ENCODE measurements at regions not wholly inside any gene's neighbourhood (a gene's known extent, or its start where the extent isn't known, plus 50 kb on each side); places are given as distances from the start of the nearest gene placed in this dataset.

- Histone ChIP-seq H3K4me2 (ENCODE audit: low read length) (no peak overlapping the region), H3F3A (ENCODE audit: insufficient read depth, low read length, poor library complexity, severe bottlenecking) (no peaks in the 10 kb centered on the region), H3K9me3 (ENCODE audit: low read length) (no peaks in the 10 kb centered on the region), H3K79me2 (replicated peaks; ENCODE audit: insufficient read depth, low read length) (no peaks in the 10 kb centered on the region), H3K9me2 (ENCODE audit: insufficient read depth, low read length) (no peaks in the 10 kb centered on the region), H2AFZ (ENCODE audit: low read depth, low read length) (no peak overlapping the region), H4K20me1 (ENCODE audit: insufficient read depth) (no peaks in the 10 kb centered on the region), H3K27ac (ENCODE audit: low read length) (no peak overlapping the region), H3K9ac (ENCODE audit: low read length) (no peak overlapping the region), H3K4me3 (ENCODE audit: low read length) (no peak overlapping the region), H3K36me3 (ENCODE audit: insufficient read depth, low read length) (no peaks in the 10 kb centered on the region), H3K27me3 (ENCODE audit: insufficient read depth, low read depth, low read length) (no peaks in the 10 kb centered on the region)
- no peak for TF ChIP-seq RAD21 (conservative IDR thresholded peaks at IDR 0.05)
- no peak for TF ChIP-seq SMC3 (conservative IDR thresholded peaks at IDR 0.05; ENCODE audit: poor library complexity)
- no peak for TF ChIP-seq CTCF (IDR thresholded peaks at IDR 0.05; ENCODE audit: poor library complexity, severe bottlenecking)
- TF ChIP-seq REST (IDR thresholded peaks at IDR 0.05; ENCODE audit: borderline replicate concordance), result no peak
- no peak for TF ChIP-seq EZH2 (IDR thresholded peaks at IDR 0.05; ENCODE audit: borderline replicate concordance, insufficient read depth, low read length, poor library complexity, severe bottlenecking)
- TF ChIP-seq POLR2AphosphoS5 (IDR thresholded peaks at IDR 0.05), result no peak
- TF ChIP-seq EP300 (conservative IDR thresholded peaks at IDR 0.05; ENCODE audit: poor library complexity, severe bottlenecking), result no peak
- no peak for TF ChIP-seq MXI1 (conservative IDR thresholded peaks at IDR 0.05; ENCODE audit: poor library complexity, severe bottlenecking)
- no peak for TF ChIP-seq TAF1 (IDR thresholded peaks at IDR 0.05; ENCODE audit: low read depth)
Measured at GRCh38 chr5:62920856-62921255, 342.2 kb downstream of the LRRC70 start.

GRCh38 chr5:62909326-62909725 lies 330.7 kb downstream of the LRRC70 start:
- Histone ChIP-seq H3K4me2 (ENCODE audit: low read length) (no peak overlapping the region), H4K20me1 (ENCODE audit: insufficient read depth) (no peaks in the 10 kb centered on the region), H3F3A (ENCODE audit: insufficient read depth, low read length, poor library complexity, severe bottlenecking) (no peaks in the 10 kb centered on the region), H3K9me2 (ENCODE audit: insufficient read depth, low read length) (no peaks in the 10 kb centered on the region), H3K4me3 (ENCODE audit: low read length) (no peak overlapping the region), H3K9me3 (ENCODE audit: low read length) (no peaks in the 10 kb centered on the region), H3K27ac (ENCODE audit: low read length) (no peak overlapping the region), H3K36me3 (ENCODE audit: insufficient read depth, low read length) (no peaks in the 10 kb centered on the region), H3K79me2 (replicated peaks; ENCODE audit: insufficient read depth, low read length) (no peaks in the 10 kb centered on the region), H2AFZ (ENCODE audit: low read depth, low read length) (no peak overlapping the region), H3K27me3 (ENCODE audit: insufficient read depth, low read depth, low read length) (no peaks in the 10 kb centered on the region), H3K9ac (ENCODE audit: low read length) (no peak overlapping the region)
- TF ChIP-seq REST (IDR thresholded peaks at IDR 0.05; ENCODE audit: borderline replicate concordance) (no peak), POLR2AphosphoS5 (IDR thresholded peaks at IDR 0.05) (no peak), SMC3 (conservative IDR thresholded peaks at IDR 0.05; ENCODE audit: poor library complexity) (no peak), EP300 (conservative IDR thresholded peaks at IDR 0.05; ENCODE audit: poor library complexity, severe bottlenecking) (no peak), TAF1 (IDR thresholded peaks at IDR 0.05; ENCODE audit: low read depth) (no peak), RAD21 (conservative IDR thresholded peaks at IDR 0.05) (no peak), MXI1 (conservative IDR thresholded peaks at IDR 0.05; ENCODE audit: poor library complexity, severe bottlenecking) (no peak), CTCF (IDR thresholded peaks at IDR 0.05; ENCODE audit: poor library complexity, severe bottlenecking) (no peak), EZH2 (IDR thresholded peaks at IDR 0.05; ENCODE audit: borderline replicate concordance, insufficient read depth, low read length, poor library complexity, severe bottlenecking) (no peak)
